HCT116 (cell line): ENCODE measurements at regions not wholly inside any gene's neighbourhood (a gene's known extent, or its start where the extent isn't known, plus 50 kb on each side); places are given as distances from the start of the nearest gene placed in this dataset.

ENCODE experiments used
- ATAC-seq: fragments of 200-7000 bp; cut with Tn5 transposase; 2 replicates; pipeline ENCODE4 v1.9.1; 2020; ENCODE audit warnings: mild to moderate bottlenecking, moderate library complexity
- BruUV-seq: library from RNA; stranded (reverse); fragments of 400-500 nt; replicated peaks from 2 replicates; lab custom pipeline; 2021; lab: Mats Ljungman, UMichigan
- CTCF ChIA-PET: fragments of 300-600 bp; sonication (Branson Sonifier 250); formaldehyde crosslinking; loops from one replicate; lab custom pipeline; 2021; ENCODE audit warnings: antibody characterized with exemption; lab: Charles Lee
- POLR2A ChIA-PET: fragments of 300-600, 350-600 bp; sonication (Branson Sonifier 250); formaldehyde crosslinking; loops from one replicate; lab custom pipeline; 2021; ENCODE audit warnings: antibody characterized with exemption; lab: Charles Lee
- RAD21 ChIA-PET, 2 experiments: fragments of 300-600 bp; sonication (Branson Sonifier 250); formaldehyde crosslinking; loops; one replicate each; lab custom pipeline; 2023; ENCODE audit warnings: low total read pairs in 2 of 2; ENCODE audit not compliant: uncharacterized antibody in 2 of 2, unreplicated experiment in 2 of 2, low non-redundant PET in 1 of 2; lab: Charles Lee
- DNase-seq: peaks from one replicate; pipeline ENCODE4 v3.0.0-alpha.2; 2010; ENCODE audit warnings: low read depth, low spot score
- H2AFZ ChIP-seq: fragments of 200-600 bp; shearing (Covaris generic), sonication (generic); 2 replicates; pipeline ENCODE4 v1.6.1; 2017; ENCODE audit warnings: low read depth, mixed run types, mixed read lengths, antibody characterized with exemption, low read length; ENCODE audit not compliant: poor library complexity, severe bottlenecking
- H3K27ac ChIP-seq: 2 replicates; pipeline ENCODE4 v1.5.1; 2012; ENCODE audit warnings: low read depth, low read length
- H3K27me3 ChIP-seq: fragments of 200-600 bp; sonication (generic); 2 replicates; pipeline ENCODE4 v1.6.1; 2016; ENCODE audit warnings: mixed run types, low read length, mixed read lengths; ENCODE audit not compliant: insufficient read depth
- H3K36me3 ChIP-seq, 2 experiments: fragments of 200-500 bp in 1 of 2; fragments of 200-600 bp in 1 of 2; sonication (Bioruptor generic) in 1 of 2; sonication (generic) in 1 of 2; 2 replicates each; pipeline versions ENCODE4 v1.5.1 to v1.6.1; 2014 to 2016; ENCODE audit warnings: low read length in 2 of 2, inconsistent platforms in 1 of 2, mixed read lengths in 1 of 2, mixed run types in 1 of 2; ENCODE audit not compliant: insufficient read depth in 2 of 2, control insufficient read depth in 1 of 2
- H3K4me1 ChIP-seq, 2 experiments: fragments of 200-600 bp in 1 of 2; sonication (generic) in 1 of 2; 2 replicates each; pipeline versions ENCODE4 v1.5.1 to v1.6.1; 2012 to 2017; ENCODE audit warnings: low read length in 2 of 2, inconsistent platforms in 1 of 2, mild to moderate bottlenecking in 1 of 2, mixed read lengths in 1 of 2, mixed run types in 1 of 2, moderate library complexity in 1 of 2; ENCODE audit not compliant: insufficient read depth in 2 of 2, control insufficient read depth in 1 of 2
- H3K4me2 ChIP-seq: fragments of 200-600 bp; sonication (generic); 2 replicates; pipeline ENCODE4 v1.6.1; 2017; ENCODE audit warnings: mixed run types, low read length, mixed read lengths
- H3K4me3 ChIP-seq, 2 experiments: fragments of 200-600 bp in 1 of 2; sonication (generic) in 1 of 2; replicated peaks in 1 of 2; 2 replicates each; pipeline ENCODE4 v1.5.1; 2011 to 2016; ENCODE audit warnings: low read length in 2 of 2, control low read depth in 1 of 2, low read depth in 1 of 2, mild to moderate bottlenecking in 1 of 2, mixed read lengths in 1 of 2, mixed run types in 1 of 2
- H3K79me2 ChIP-seq: fragments of 200-600 bp; sonication (generic); 2 replicates; pipeline ENCODE4 v1.6.1; 2017; ENCODE audit warnings: mild to moderate bottlenecking, mixed run types, low read length, moderate library complexity, mixed read lengths; ENCODE audit not compliant: insufficient read depth
- H3K9ac ChIP-seq: fragments of 200-600 bp; sonication (generic); 2 replicates; pipeline ENCODE4 v1.6.1; 2016; ENCODE audit warnings: low read length, mixed read lengths
- H3K9me2 ChIP-seq: fragments of 200-600 bp; sonication (generic), shearing (Covaris generic); 2 replicates; pipeline ENCODE4 v1.6.1; 2017; ENCODE audit warnings: mixed run types, mild to moderate bottlenecking, moderate library complexity; ENCODE audit not compliant: insufficient read depth
- H3K9me3 ChIP-seq, 2 experiments: fragments of 200-500 bp in 1 of 2; fragments of 200-600 bp in 1 of 2; sonication (Bioruptor generic) in 1 of 2; sonication (generic) in 1 of 2; 2 replicates each; pipeline ENCODE4 v1.6.1; 2014 to 2017; ENCODE audit warnings: low read length in 2 of 2, mixed read lengths in 2 of 2, inconsistent platforms in 1 of 2, low read depth in 1 of 2, mild to moderate bottlenecking in 1 of 2, mixed run types in 1 of 2, moderate library complexity in 1 of 2; ENCODE audit not compliant: control insufficient read depth in 1 of 2, insufficient read depth in 1 of 2
- H4K20me1 ChIP-seq: fragments of 200-600 bp; sonication (generic), shearing (Covaris generic); 2 replicates; pipeline ENCODE4 v1.6.1; 2017; ENCODE audit warnings: mixed run types, mild to moderate bottlenecking, moderate library complexity; ENCODE audit not compliant: insufficient read depth
- ATF3 ChIP-seq: IDR thresholded peaks from 2 replicates; pipeline ENCODE4 v1.6.1; 2012
- CEBPB ChIP-seq: IDR thresholded peaks from 2 replicates; pipeline ENCODE4 v1.6.1; 2012; ENCODE audit warnings: low read depth
- EGR1 ChIP-seq: IDR thresholded peaks from 2 replicates; pipeline ENCODE4 v1.6.1; 2012; ENCODE audit warnings: low read depth
- EZH2 ChIP-seq: fragments of 200-600 bp; sonication (generic); IDR thresholded peaks from 2 replicates; pipeline ENCODE4 v1.6.1; 2017; ENCODE audit warnings: antibody characterized with exemption, mixed run types
- FOSL1 ChIP-seq: IDR thresholded peaks from 2 replicates; pipeline ENCODE4 v1.6.1; 2012; ENCODE audit warnings: low read depth
- JUND ChIP-seq: IDR thresholded peaks from 2 replicates; pipeline ENCODE4 v1.6.1; 2012
- POLR2AphosphoS5 ChIP-seq: IDR thresholded peaks from 2 replicates; pipeline ENCODE4 v1.6.1; 2011; ENCODE audit warnings: mild to moderate bottlenecking, low read depth, low read length, moderate library complexity
- SIN3A ChIP-seq: IDR thresholded peaks from 2 replicates; pipeline ENCODE4 v1.6.1; 2012; ENCODE audit warnings: low read depth
- SP1 ChIP-seq: IDR thresholded peaks from 2 replicates; pipeline ENCODE4 v1.6.1; 2012; ENCODE audit warnings: low read depth
- SRF ChIP-seq: IDR thresholded peaks from 2 replicates; pipeline ENCODE4 v1.6.1; 2012; ENCODE audit warnings: low read depth
- TCF7L2 ChIP-seq: IDR thresholded peaks from 2 replicates; pipeline ENCODE4 v1.7.0; 2011; ENCODE audit warnings: borderline replicate concordance, inconsistent platforms; ENCODE audit not compliant: insufficient read depth, insufficient read length; ENCODE audit errors: extremely low read depth
- ZFX ChIP-seq: fragments of 450-650 bp; IDR thresholded peaks from 2 replicates; pipeline ENCODE4 v1.6.1; 2017
- ZNF274 ChIP-seq: fragments of 200-500 bp; sonication (Bioruptor generic); IDR thresholded peaks from 2 replicates; pipeline ENCODE4 v1.6.1; 2014; ENCODE audit warnings: mild to moderate bottlenecking, low read depth, low read length, inconsistent platforms
- intact Hi-C: fragments of 100-400 bp; cut with micrococcal nuclease; formaldehyde crosslinking; loops from 2 replicates; pipeline ENCODE4 v1.10.0; 2022
- TF ChIP-seq, protein P1 (sequence below): IDR thresholded peaks from 2 replicates; pipeline ENCODE4 v1.6.1; 2011; ENCODE audit warnings: mild to moderate bottlenecking, low read length, moderate library complexity; ENCODE audit not compliant: insufficient replicate concordance; ENCODE audit errors: extremely low read depth
- TF ChIP-seq, protein P2 (sequence below): IDR thresholded peaks from 2 replicates; pipeline ENCODE4 v1.6.1; 2012; ENCODE audit warnings: low read depth

- TF ChIP-seq JUND (no peak), CEBPB (no peak), POLR2AphosphoS5 (no peak), EZH2 (no peak), SP1 (no peak)
- BruUV-seq, result no TSS peak
- Histone ChIP-seq H3K4me1 (no peaks in the 10 kb centered on the region), H3K9me2 (no peaks in the 10 kb centered on the region), H2AFZ (no peak overlapping the region), H3K36me3 (no peaks in the 10 kb centered on the region), H3K27me3 (no peaks in the 10 kb centered on the region), H3K4me3 (no peak overlapping the region), H3K9ac (no peak overlapping the region), H3K79me2 (no peaks in the 10 kb centered on the region), H3K4me2 (no peak overlapping the region), H3K9me3 (peaks cover 3 to 16% of the 10 kb centered on the region in 2 experiments; a peak in 3 of 4 replicates), H3K27ac (no peak overlapping the region), H4K20me1 (no peaks in the 10 kb centered on the region)
- DNase-seq (no peak), ATAC-seq (no peak)
- RAD21 ChIA-PET, result no interaction called here
- CTCF ChIA-PET, result no interaction called here
- intact Hi-C loops, result no loop called here
- POLR2A ChIA-PET, result no interaction called here
Measured at GRCh38 chr5:164876793-164877192, 1371.4 kb downstream of the MAT2B start.

- no peak overlapping the region for H3K27ac ChIP-seq
- no peaks in the 10 kb centered on the region for H3K79me2 ChIP-seq
- ChIA-PET POLR2A (no interaction called here), RAD21 (no interaction called here), CTCF (no interaction called here)
- DNase-seq, result no peak
- TF ChIP-seq ZNF274 (no peak), TCF7L2 (no peak), FOSL1 (no peak), SRF (no peak), CEBPB (no peak), ZFX (no peak), EZH2 (no peak), ATF3 (no peak), SIN3A (no peak), EGR1 (no peak)
- TF ChIP-seq, protein P1, sequence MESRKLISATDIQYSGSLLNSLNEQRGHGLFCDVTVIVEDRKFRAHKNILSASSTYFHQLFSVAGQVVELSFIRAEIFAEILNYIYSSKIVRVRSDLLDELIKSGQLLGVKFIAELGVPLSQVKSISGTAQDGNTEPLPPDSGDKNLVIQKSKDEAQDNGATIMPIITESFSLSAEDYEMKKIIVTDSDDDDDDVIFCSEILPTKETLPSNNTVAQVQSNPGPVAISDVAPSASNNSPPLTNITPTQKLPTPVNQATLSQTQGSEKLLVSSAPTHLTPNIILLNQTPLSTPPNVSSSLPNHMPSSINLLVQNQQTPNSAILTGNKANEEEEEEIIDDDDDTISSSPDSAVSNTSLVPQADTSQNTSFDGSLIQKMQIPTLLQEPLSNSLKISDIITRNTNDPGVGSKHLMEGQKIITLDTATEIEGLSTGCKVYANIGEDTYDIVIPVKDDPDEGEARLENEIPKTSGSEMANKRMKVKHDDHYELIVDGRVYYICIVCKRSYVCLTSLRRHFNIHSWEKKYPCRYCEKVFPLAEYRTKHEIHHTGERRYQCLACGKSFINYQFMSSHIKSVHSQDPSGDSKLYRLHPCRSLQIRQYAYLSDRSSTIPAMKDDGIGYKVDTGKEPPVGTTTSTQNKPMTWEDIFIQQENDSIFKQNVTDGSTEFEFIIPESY, result no peak
- TF ChIP-seq, protein P2, sequence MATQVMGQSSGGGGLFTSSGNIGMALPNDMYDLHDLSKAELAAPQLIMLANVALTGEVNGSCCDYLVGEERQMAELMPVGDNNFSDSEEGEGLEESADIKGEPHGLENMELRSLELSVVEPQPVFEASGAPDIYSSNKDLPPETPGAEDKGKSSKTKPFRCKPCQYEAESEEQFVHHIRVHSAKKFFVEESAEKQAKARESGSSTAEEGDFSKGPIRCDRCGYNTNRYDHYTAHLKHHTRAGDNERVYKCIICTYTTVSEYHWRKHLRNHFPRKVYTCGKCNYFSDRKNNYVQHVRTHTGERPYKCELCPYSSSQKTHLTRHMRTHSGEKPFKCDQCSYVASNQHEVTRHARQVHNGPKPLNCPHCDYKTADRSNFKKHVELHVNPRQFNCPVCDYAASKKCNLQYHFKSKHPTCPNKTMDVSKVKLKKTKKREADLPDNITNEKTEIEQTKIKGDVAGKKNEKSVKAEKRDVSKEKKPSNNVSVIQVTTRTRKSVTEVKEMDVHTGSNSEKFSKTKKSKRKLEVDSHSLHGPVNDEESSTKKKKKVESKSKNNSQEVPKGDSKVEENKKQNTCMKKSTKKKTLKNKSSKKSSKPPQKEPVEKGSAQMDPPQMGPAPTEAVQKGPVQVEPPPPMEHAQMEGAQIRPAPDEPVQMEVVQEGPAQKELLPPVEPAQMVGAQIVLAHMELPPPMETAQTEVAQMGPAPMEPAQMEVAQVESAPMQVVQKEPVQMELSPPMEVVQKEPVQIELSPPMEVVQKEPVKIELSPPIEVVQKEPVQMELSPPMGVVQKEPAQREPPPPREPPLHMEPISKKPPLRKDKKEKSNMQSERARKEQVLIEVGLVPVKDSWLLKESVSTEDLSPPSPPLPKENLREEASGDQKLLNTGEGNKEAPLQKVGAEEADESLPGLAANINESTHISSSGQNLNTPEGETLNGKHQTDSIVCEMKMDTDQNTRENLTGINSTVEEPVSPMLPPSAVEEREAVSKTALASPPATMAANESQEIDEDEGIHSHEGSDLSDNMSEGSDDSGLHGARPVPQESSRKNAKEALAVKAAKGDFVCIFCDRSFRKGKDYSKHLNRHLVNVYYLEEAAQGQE, result no peak
- H3K27me3 ChIP-seq, result no peaks in the 10 kb centered on the region
- H3K9ac ChIP-seq, result no peak overlapping the region
- H4K20me1 ChIP-seq, result no peaks in the 10 kb centered on the region
- no TSS peak for BruUV-seq
- no peak overlapping the region for H3K4me3 ChIP-seq
- H3K9me2 ChIP-seq, result no peaks in the 10 kb centered on the region
- no peak overlapping the region for H2AFZ ChIP-seq
- H3K4me2 ChIP-seq, result no peak overlapping the region
- peaks cover 0 to 8% of the 10 kb centered on the region in 2 experiments; a peak in 3 of 4 replicates for H3K9me3 ChIP-seq
- no peaks in the 10 kb centered on the region for H3K36me3 ChIP-seq
- no peaks in the 10 kb centered on the region for H3K4me1 ChIP-seq
- intact Hi-C loops, result no loop called here
- no peak for ATAC-seq
Measured at GRCh38 chr5:164881442-164881841, 1376.0 kb downstream of the MAT2B start.
